ENCODE measurements at regions not wholly inside any gene's neighbourhood (a gene's known extent, or its start where the extent isn't known, plus 50 kb on each side); places are given as distances from the start of the nearest gene placed in this dataset.

DNA sequence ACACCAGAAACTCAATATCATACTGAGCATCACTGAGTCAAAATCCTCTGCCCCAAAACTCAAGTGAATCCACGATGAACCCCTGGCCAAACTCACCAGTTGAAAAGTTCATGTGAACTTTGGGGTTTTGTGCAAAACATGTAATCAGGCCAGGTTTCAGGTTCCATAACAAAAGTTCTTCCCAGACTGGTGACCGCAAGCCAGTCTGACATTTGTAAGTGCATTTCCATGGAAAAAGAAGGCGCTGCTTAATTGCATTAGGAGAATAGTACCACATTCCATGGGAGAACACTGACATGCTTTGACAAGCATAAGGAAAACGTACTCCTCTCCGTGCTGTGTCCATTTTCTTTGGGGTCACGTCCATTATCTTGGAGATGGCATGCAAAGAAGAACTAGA is 567.0 kb downstream of the BNC2 start:
- Histone ChIP-seq H3K36me3 (ENCODE audit: insufficient read depth, low read length) (no peaks in the 10 kb centered on the region), H3K79me2 (ENCODE audit: insufficient read depth, low read length) (no peaks in the 10 kb centered on the region), H4K20me1 (ENCODE audit: insufficient read depth, low read length) (no peaks in the 10 kb centered on the region), H3K9ac (ENCODE audit: low read length) (no peak overlapping the region), H3K27me3 (ENCODE audit: insufficient read depth, low read length) (no peaks in the 10 kb centered on the region; the same call in 1 of the 2 replicates), H3K27ac (ENCODE audit: low read depth, low read length, poor library complexity, severe bottlenecking) (no peak overlapping the region), H3K9me2 (ENCODE audit: low read depth, low read length) (no peaks in the 10 kb centered on the region), H3K9me3 (ENCODE audit: low read length) (no peaks in the 10 kb centered on the region), H2AFZ (ENCODE audit: low read length) (no peak overlapping the region), H3F3A (ENCODE audit: insufficient read depth, low read length) (no peaks in the 10 kb centered on the region), H3K4me1 (ENCODE audit: insufficient read depth, low read length, severe bottlenecking) (no peaks in the 10 kb centered on the region), H3K4me3 (ENCODE audit: low read depth, low read length, poor library complexity, severe bottlenecking) (no peak overlapping the region), H3K4me2 (ENCODE audit: low read length) (no peak overlapping the region)
- TF ChIP-seq CTCF (IDR thresholded peaks at IDR 0.05; ENCODE audit: low read length) (no peak), EZH2 (IDR thresholded peaks at IDR 0.05; ENCODE audit: borderline replicate concordance, low read length) (no peak)

GRCh38 chr9:16304301-16304700 is 566.2 kb downstream of the BNC2 start:
- no peaks in the 10 kb centered on the region for H3K9me3 ChIP-seq (ENCODE audit: low read length)
- no peak overlapping the region for H3K9ac ChIP-seq (ENCODE audit: low read length)
- no peaks in the 10 kb centered on the region for H3K9me2 ChIP-seq (ENCODE audit: low read depth, low read length)
- no peaks in the 10 kb centered on the region; the same call in 1 of the 2 replicates for H3K27me3 ChIP-seq (ENCODE audit: insufficient read depth, low read length)
- no peak overlapping the region for H2AFZ ChIP-seq (ENCODE audit: low read length)
- no peaks in the 10 kb centered on the region for H3K36me3 ChIP-seq (ENCODE audit: insufficient read depth, low read length)
- TF ChIP-seq CTCF (IDR thresholded peaks at IDR 0.05; ENCODE audit: low read length) (no peak), EZH2 (IDR thresholded peaks at IDR 0.05; ENCODE audit: borderline replicate concordance, low read length) (no peak)
- H3K4me1 ChIP-seq (ENCODE audit: insufficient read depth, low read length, severe bottlenecking) = no peaks in the 10 kb centered on the region
- H3K4me2 ChIP-seq (ENCODE audit: low read length) = no peak overlapping the region
- H3K27ac ChIP-seq (ENCODE audit: low read depth, low read length, poor library complexity, severe bottlenecking) = no peak overlapping the region
- no peaks in the 10 kb centered on the region for H3F3A ChIP-seq (ENCODE audit: insufficient read depth, low read length)
- no peaks in the 10 kb centered on the region for H3K79me2 ChIP-seq (ENCODE audit: insufficient read depth, low read length)
- H4K20me1 ChIP-seq (ENCODE audit: insufficient read depth, low read length) = no peaks in the 10 kb centered on the region
- H3K4me3 ChIP-seq (ENCODE audit: low read depth, low read length, poor library complexity, severe bottlenecking) = no peak overlapping the region

DNA sequence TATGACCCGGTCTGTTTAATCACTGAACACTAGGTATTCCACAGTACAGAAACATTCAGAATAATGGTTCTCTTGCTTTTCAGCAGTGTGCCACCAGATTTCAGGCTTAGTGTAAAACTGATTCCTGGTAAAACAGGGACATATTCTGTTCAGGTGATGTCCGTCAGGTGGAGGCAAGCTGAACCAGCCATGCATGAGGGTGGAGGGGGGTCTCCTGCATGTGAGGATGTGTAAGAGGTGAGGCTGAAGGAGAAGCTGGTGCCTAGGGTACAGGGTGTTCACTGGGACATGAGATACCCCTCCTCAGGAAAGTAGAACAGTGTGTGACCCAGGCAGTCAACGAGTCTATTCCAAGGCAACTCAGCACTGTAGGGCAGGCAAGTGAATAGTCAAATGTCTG is 563.9 kb downstream of the BNC2 start:
- Histone ChIP-seq H3K9ac (ENCODE audit: low read length) (no peak overlapping the region), H4K20me1 (ENCODE audit: insufficient read depth, low read length) (no peaks in the 10 kb centered on the region), H3K9me3 (ENCODE audit: low read length) (no peaks in the 10 kb centered on the region), H3K27me3 (ENCODE audit: insufficient read depth, low read length) (no peaks in the 10 kb centered on the region; the same call in 1 of the 2 replicates), H3K36me3 (ENCODE audit: insufficient read depth, low read length) (no peaks in the 10 kb centered on the region), H3K27ac (ENCODE audit: low read depth, low read length, poor library complexity, severe bottlenecking) (no peak overlapping the region), H3K9me2 (ENCODE audit: low read depth, low read length) (no peaks in the 10 kb centered on the region), H3K4me2 (ENCODE audit: low read length) (no peak overlapping the region), H3K4me3 (ENCODE audit: low read depth, low read length, poor library complexity, severe bottlenecking) (no peak overlapping the region), H3K79me2 (ENCODE audit: insufficient read depth, low read length) (no peaks in the 10 kb centered on the region), H3K4me1 (ENCODE audit: insufficient read depth, low read length, severe bottlenecking) (no peaks in the 10 kb centered on the region), H3F3A (ENCODE audit: insufficient read depth, low read length) (no peaks in the 10 kb centered on the region), H2AFZ (ENCODE audit: low read length) (no peak overlapping the region)
- TF ChIP-seq CTCF (IDR thresholded peaks at IDR 0.05; ENCODE audit: low read length) (no peak), EZH2 (IDR thresholded peaks at IDR 0.05; ENCODE audit: borderline replicate concordance, low read length) (no peak)

Data from OCI-LY1 (cell line).